Neuronal stem cell (in vitro differentiated cells): ENCODE measurements at regions not wholly inside any gene's neighbourhood (a gene's known extent, or its start where the extent isn't known, plus 50 kb on each side); places are given as distances from the start of the nearest gene placed in this dataset.
"Not testable (repeated sequence)": the region's sequence is repeated elsewhere in the genome, so short reads cannot be mapped to it uniquely, and the experiment has no call there.

Source experiments
- DNase-seq: peaks from one replicate; pipeline ENCODE4 v3.0.0-alpha.2; 2013; ENCODE audit warnings: low spot score
- H2AFZ ChIP-seq: one replicate; pipeline ENCODE4 v1.6.1; 2013; ENCODE audit warnings: mild to moderate bottlenecking, low read length, inconsistent platforms
- H2AK5ac ChIP-seq: 2 replicates; pipeline ENCODE4 v1.6.1; 2013; ENCODE audit warnings: low read depth, mild to moderate bottlenecking, inconsistent platforms, low read length, moderate library complexity, mixed read lengths
- H2BK120ac ChIP-seq: 2 replicates; pipeline ENCODE4 v1.6.1; 2013; ENCODE audit warnings: low read depth, mild to moderate bottlenecking, inconsistent platforms, low read length, moderate library complexity, mixed read lengths
- H2BK12ac ChIP-seq: one replicate; pipeline ENCODE4 v1.6.1; 2013; ENCODE audit warnings: low read length, inconsistent platforms
- H2BK15ac ChIP-seq: 2 replicates; pipeline ENCODE4 v1.6.1; 2013; ENCODE audit warnings: mild to moderate bottlenecking, low read length, inconsistent platforms, mixed read lengths
- H2BK5ac ChIP-seq: one replicate; pipeline ENCODE4 v1.6.1; 2013; ENCODE audit warnings: inconsistent platforms, mild to moderate bottlenecking, low read length, moderate library complexity
- H3K14ac ChIP-seq: one replicate; pipeline ENCODE4 v1.6.1; 2013; ENCODE audit warnings: low read length, inconsistent platforms
- H3K18ac ChIP-seq: 2 replicates; pipeline ENCODE4 v1.6.1; 2013; ENCODE audit warnings: low read length, inconsistent platforms
- H3K23ac ChIP-seq: 2 replicates; pipeline ENCODE4 v1.6.1; 2013; ENCODE audit warnings: low read depth, mild to moderate bottlenecking, mixed read lengths, low read length, inconsistent platforms; ENCODE audit not compliant: poor library complexity
- H3K27ac ChIP-seq: replicated peaks from 3 replicates; pipeline ENCODE4 v1.5.1; 2013; ENCODE audit warnings: low read length, inconsistent platforms
- H3K27me3 ChIP-seq, 3 experiments: 2 replicates each; pipeline ENCODE4 v1.6.1; 2013; ENCODE audit warnings: low read length in 3 of 3, mild to moderate bottlenecking in 2 of 3, inconsistent platforms in 1 of 3, low read depth in 1 of 3, mixed read lengths in 1 of 3, moderate library complexity in 1 of 3; ENCODE audit not compliant: control insufficient read depth in 3 of 3, insufficient read depth in 3 of 3
- H3K36me3 ChIP-seq, 2 donors: replicated peaks in 1 of 2; 2 replicates each; pipeline ENCODE4 v1.6.1; 2013; ENCODE audit warnings: low read length in 2 of 2; ENCODE audit not compliant: control insufficient read depth in 2 of 2, insufficient read depth in 2 of 2
- H3K4ac ChIP-seq: 2 replicates; pipeline ENCODE4 v1.6.1; 2013; ENCODE audit warnings: inconsistent platforms, mild to moderate bottlenecking, low read length, moderate library complexity
- H3K4me1 ChIP-seq, 2 donors: 1 replicate in 1 of 2; 2 replicates in 1 of 2; pipeline ENCODE4 v1.6.1; 2013; ENCODE audit warnings: low read length in 2 of 2, low read depth in 1 of 2; ENCODE audit not compliant: control insufficient read depth in 2 of 2, insufficient read depth in 1 of 2
- H3K4me2 ChIP-seq: one replicate; pipeline ENCODE4 v1.6.1; 2013; ENCODE audit warnings: mild to moderate bottlenecking, low read length, inconsistent platforms; ENCODE audit not compliant: insufficient read depth, poor library complexity, severe bottlenecking
- H3K4me3 ChIP-seq, 2 donors: 2 replicates each; pipeline ENCODE4 v1.5.1; 2013; ENCODE audit warnings: low read length in 2 of 2, mild to moderate bottlenecking in 2 of 2, inconsistent platforms in 1 of 2, moderate library complexity in 1 of 2
- H3K79me1 ChIP-seq: one replicate; pipeline ENCODE4 v1.6.1; 2013; ENCODE audit warnings: low read depth, mild to moderate bottlenecking, inconsistent platforms, low read length, moderate library complexity
- H3K9ac ChIP-seq: one replicate; pipeline ENCODE4 v1.6.1; 2013; ENCODE audit warnings: mild to moderate bottlenecking, low read depth, low read length, inconsistent platforms; ENCODE audit not compliant: poor library complexity
- H3K9me3 ChIP-seq, 2 donors: replicated peaks in 1 of 2; 2 replicates each; pipeline versions ENCODE3 to v1.6.1; 2013; ENCODE audit warnings: low read length in 2 of 2, mild to moderate bottlenecking in 2 of 2, inconsistent platforms in 1 of 2, low read depth in 1 of 2, mixed read lengths in 1 of 2, moderate library complexity in 1 of 2; ENCODE audit not compliant: control insufficient read depth in 2 of 2, insufficient read depth in 1 of 2
- H4K8ac ChIP-seq: one replicate; pipeline ENCODE4 v1.6.1; 2013; ENCODE audit warnings: low read depth, mild to moderate bottlenecking, inconsistent platforms, low read length, moderate library complexity
- H4K91ac ChIP-seq: one replicate; pipeline ENCODE4 v1.6.1; 2013; ENCODE audit warnings: low read length, low read depth, mild to moderate bottlenecking, inconsistent platforms; ENCODE audit not compliant: poor library complexity
- WGBS, 2 donors: extraction: QIAGEN DNeasy Blood & Tissue Kit; methylation state at CpG; one replicate each; pipeline ENCODE4 v1.1.7; 2013; ENCODE audit warnings: missing lambda C conversion rate in 2 of 2, mixed read lengths in 1 of 2; ENCODE audit not compliant: insufficient read length in 2 of 2, insufficient replicate concordance in 1 of 2; ENCODE audit errors: extremely low coverage in 2 of 2; 5-methylcytosine and 5-hydroxymethylcytosine counted together

DNA sequence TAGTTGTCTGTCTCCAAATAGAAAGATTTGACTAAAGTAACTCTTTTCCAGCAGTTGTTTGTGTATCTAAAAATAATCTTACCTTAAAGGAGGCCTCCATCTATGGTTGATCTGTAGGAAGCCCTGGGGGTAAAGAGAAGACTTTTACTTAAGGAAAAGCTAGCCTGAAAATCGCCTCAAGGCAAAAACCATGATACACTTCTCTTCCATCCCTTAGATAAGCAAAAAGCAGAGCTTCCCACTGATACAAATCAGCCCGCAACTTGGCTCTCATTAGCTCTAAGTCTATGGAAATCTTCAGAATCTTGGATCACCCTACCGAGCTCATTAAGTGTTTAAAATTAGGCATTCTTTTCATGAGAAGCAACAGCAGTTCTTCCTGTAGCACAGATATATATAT is 576.9 kb upstream of the PTBP2 start:
- no peaks in the 10 kb centered on the region for H3K27me3 ChIP-seq
- no peak overlapping the region for H3K14ac ChIP-seq
- no peak overlapping the region for H2AFZ ChIP-seq
- no peak overlapping the region for H2BK120ac ChIP-seq
- no peak overlapping the region for H3K23ac ChIP-seq
- DNase-seq, result no peak
- no CpG with 5 or more reads among the region's 3 CpGs for WGBS, 2 donors
- H3K9ac ChIP-seq, result no peak overlapping the region
- no peaks in the 10 kb centered on the region for H3K9me3 ChIP-seq
- no peak overlapping the region for H3K4me2 ChIP-seq
- no peak overlapping the region for H4K8ac ChIP-seq
- H3K4ac ChIP-seq, result no peak overlapping the region
- no peaks in the 10 kb centered on the region for H3K36me3 ChIP-seq
- H2BK5ac ChIP-seq, result no peak overlapping the region
- no peaks in the 10 kb centered on the region for H3K79me1 ChIP-seq
- no peak overlapping the region for H2BK15ac ChIP-seq
- no peak overlapping the region for H2AK5ac ChIP-seq
- no peak overlapping the region for H2BK12ac ChIP-seq
- H3K18ac ChIP-seq, result no peak overlapping the region
- no peak overlapping the region for H3K27ac ChIP-seq
- H3K4me1 ChIP-seq, result no peaks in the 10 kb centered on the region
- no peak overlapping the region for H4K91ac ChIP-seq
- no peak overlapping the region for H3K4me3 ChIP-seq

DNA sequence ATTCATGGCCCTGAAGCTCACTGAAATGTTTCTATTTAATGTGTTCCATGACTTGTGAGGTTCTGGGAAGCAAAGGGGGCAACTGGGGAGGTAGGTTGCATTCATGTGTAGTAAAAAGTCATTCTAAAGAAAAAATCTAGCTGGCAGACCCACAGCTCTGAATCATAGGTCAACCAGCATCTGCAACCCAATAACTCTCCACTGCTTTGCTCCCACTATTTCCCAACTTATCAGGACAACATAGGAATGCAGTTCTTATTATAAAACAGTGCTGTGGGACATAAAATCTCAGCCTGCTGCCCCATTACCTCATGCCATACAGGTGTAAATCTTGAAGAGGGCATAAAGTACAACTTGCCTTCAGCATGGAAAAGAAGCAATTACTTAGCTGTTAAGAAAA is 576.1 kb upstream of the PTBP2 start:
- Histone ChIP-seq H3K4me3 (no peak overlapping the region), H4K91ac (no peak overlapping the region), H3K18ac (no peak overlapping the region), H2AFZ (no peak overlapping the region), H3K4me1 (no peaks in the 10 kb centered on the region), H3K36me3 (no peaks in the 10 kb centered on the region), H3K9me3 (no peaks in the 10 kb centered on the region), H3K79me1 (no peaks in the 10 kb centered on the region), H2AK5ac (no peak overlapping the region), H2BK120ac (no peak overlapping the region), H2BK15ac (no peak overlapping the region), H3K4ac (no peak overlapping the region), H3K23ac (no peak overlapping the region), H3K9ac (no peak overlapping the region), H3K4me2 (no peak overlapping the region), H3K14ac (no peak overlapping the region), H2BK5ac (no peak overlapping the region), H3K27ac (no peak overlapping the region), H4K8ac (no peak overlapping the region), H2BK12ac (no peak overlapping the region), H3K27me3 (no peaks in the 10 kb centered on the region)
- no peak for DNase-seq

DNA sequence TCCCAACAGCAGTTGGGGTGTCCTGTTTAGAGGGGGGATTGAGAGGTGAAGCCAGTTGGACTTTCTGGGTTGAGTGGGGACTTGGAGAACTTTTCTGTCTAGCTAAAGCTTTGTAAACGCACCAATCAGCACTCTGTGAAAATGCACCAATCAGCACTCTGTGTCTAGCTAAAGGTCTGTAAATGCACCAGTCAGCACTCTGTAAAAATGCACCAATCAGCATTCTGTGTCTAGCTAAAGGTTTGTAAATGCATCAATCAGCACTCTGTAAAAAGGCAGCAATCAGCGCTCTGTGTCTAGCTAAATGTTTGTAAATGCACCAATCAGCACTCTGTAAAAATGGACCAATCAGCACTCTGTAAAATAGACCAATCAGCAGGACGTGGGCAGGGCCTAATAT is 568.6 kb upstream of the PTBP2 start:
- H3K27me3 ChIP-seq, H2BK15ac ChIP-seq, DNase-seq, H3K14ac ChIP-seq, H2AFZ ChIP-seq, H3K79me1 ChIP-seq, H3K23ac ChIP-seq, H2BK120ac ChIP-seq, H3K4me1 ChIP-seq, H2BK12ac ChIP-seq, H3K18ac ChIP-seq, H3K4me3 ChIP-seq, H4K91ac ChIP-seq, H3K9me3 ChIP-seq, H3K36me3 ChIP-seq, H2AK5ac ChIP-seq, H3K27ac ChIP-seq, H2BK5ac ChIP-seq, H4K8ac ChIP-seq, H3K4me2 ChIP-seq, H3K4ac ChIP-seq, H3K9ac ChIP-seq: not testable (repeated sequence)
- no CpG with 5 or more reads among the region's 3 CpGs for WGBS, 2 donors

DNA sequence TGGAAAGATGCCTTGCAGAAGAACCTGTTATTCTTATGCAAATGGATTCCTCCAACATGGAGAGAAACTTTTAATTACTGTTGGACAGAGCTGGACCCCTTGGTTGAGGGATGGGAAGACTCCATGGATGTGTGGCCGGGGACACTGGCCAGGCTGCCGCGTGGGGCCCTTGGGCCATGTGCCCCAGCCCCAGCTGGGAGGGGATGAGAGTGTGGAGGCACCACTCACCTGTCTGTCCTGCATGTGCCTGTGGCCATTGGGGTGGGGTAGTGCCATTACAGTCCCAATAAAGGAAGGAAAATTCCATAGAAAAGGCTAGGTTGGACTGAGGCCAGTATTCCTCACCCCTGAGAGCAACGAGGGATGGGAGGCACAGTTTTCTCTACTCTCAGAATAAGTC is 564.5 kb upstream of the PTBP2 start:
- Histone ChIP-seq H3K4me3 (no peak overlapping the region), H2BK15ac (no peak overlapping the region), H3K23ac (no peak overlapping the region), H3K9me3 (no peaks in the 10 kb centered on the region), H2BK5ac (no peak overlapping the region), H3K9ac (no peak overlapping the region), H3K79me1 (no peaks in the 10 kb centered on the region), H2BK120ac (no peak overlapping the region), H3K18ac (no peak overlapping the region), H4K8ac (no peak overlapping the region), H3K27me3 (no peaks in the 10 kb centered on the region), H3K4ac (no peak overlapping the region), H3K4me2 (no peak overlapping the region), H3K4me1 (no peaks in the 10 kb centered on the region), H3K14ac (no peak overlapping the region), H2AFZ (no peak overlapping the region), H4K91ac (no peak overlapping the region), H3K36me3 (no peaks in the 10 kb centered on the region), H3K27ac (no peak overlapping the region), H2BK12ac (no peak overlapping the region), H2AK5ac (no peak overlapping the region)
- DNase-seq, result no peak
- no CpG with 5 or more reads among the region's 4 CpGs for WGBS, 2 donors
